MCF 10A (cell line): ENCODE measurements at regions not wholly inside any gene's neighbourhood (a gene's known extent, or its start where the extent isn't known, plus 50 kb on each side); places are given as distances from the start of the nearest gene placed in this dataset.

Experiments
- BruUV-seq: library from RNA; stranded (reverse); fragments of 400-500 nt; replicated peaks from 2 replicates; lab custom pipeline; 2021; lab: Mats Ljungman, UMichigan
- CTCF ChIA-PET: fragments of 300-600 bp; sonication (Branson Sonifier 250); formaldehyde crosslinking; extraction: SDS; loops from one replicate; lab custom pipeline; 2021; ENCODE audit warnings: antibody characterized with exemption, inconsistent platforms; lab: Yijun Ruan, JAX
- POLR2A ChIA-PET: fragments of 300-600, 350-650 bp; sonication (Branson Sonifier 250); formaldehyde crosslinking; extraction: SDS; loops from one replicate; lab custom pipeline; 2020; ENCODE audit warnings: antibody characterized with exemption, inconsistent platforms; lab: Yijun Ruan, JAX
- DNase-seq: peaks from one replicate; pipeline ENCODE4 v3.0.0-alpha.2; 2018; ENCODE audit not compliant: unreplicated experiment
- H3K27ac Mint-ChIP-seq: one replicate; pipeline ENCODE4 v1.8.0; 2022; ENCODE audit warnings: mild to moderate bottlenecking, low read depth, mixed read lengths; ENCODE audit not compliant: unreplicated experiment
- H3K27me3 Mint-ChIP-seq: one replicate; pipeline ENCODE4 v1.8.0; 2022; ENCODE audit warnings: mixed read lengths; ENCODE audit not compliant: insufficient read depth, unreplicated experiment
- H3K36me3 Mint-ChIP-seq: one replicate; pipeline ENCODE4 v1.8.0; 2022; ENCODE audit warnings: mild to moderate bottlenecking, moderate library complexity, mixed read lengths; ENCODE audit not compliant: insufficient read depth, unreplicated experiment
- H3K4me1 Mint-ChIP-seq: one replicate; pipeline ENCODE4 v1.8.0; 2022; ENCODE audit warnings: mixed read lengths; ENCODE audit not compliant: insufficient read depth, unreplicated experiment
- H3K4me3 Mint-ChIP-seq: one replicate; pipeline ENCODE4 v1.8.0; 2022; ENCODE audit warnings: mild to moderate bottlenecking, moderate library complexity, mixed read lengths; ENCODE audit not compliant: unreplicated experiment
- H3K9me3 Mint-ChIP-seq: one replicate; pipeline ENCODE4 v1.8.0; 2022; ENCODE audit warnings: mixed read lengths; ENCODE audit not compliant: unreplicated experiment
- intact Hi-C: fragments of 100-400 bp; cut with micrococcal nuclease; formaldehyde crosslinking; loops from 2 replicates; pipeline ENCODE4 v1.14.1; 2022
- TF ChIP-seq, protein P1 (sequence below): fragments of 200-600 bp; IDR thresholded peaks from one replicate; pipeline ENCODE4 v1.8.0; 2022; ENCODE audit warnings: antibody characterized with exemption, mild to moderate bottlenecking; ENCODE audit not compliant: unreplicated experiment

DNA sequence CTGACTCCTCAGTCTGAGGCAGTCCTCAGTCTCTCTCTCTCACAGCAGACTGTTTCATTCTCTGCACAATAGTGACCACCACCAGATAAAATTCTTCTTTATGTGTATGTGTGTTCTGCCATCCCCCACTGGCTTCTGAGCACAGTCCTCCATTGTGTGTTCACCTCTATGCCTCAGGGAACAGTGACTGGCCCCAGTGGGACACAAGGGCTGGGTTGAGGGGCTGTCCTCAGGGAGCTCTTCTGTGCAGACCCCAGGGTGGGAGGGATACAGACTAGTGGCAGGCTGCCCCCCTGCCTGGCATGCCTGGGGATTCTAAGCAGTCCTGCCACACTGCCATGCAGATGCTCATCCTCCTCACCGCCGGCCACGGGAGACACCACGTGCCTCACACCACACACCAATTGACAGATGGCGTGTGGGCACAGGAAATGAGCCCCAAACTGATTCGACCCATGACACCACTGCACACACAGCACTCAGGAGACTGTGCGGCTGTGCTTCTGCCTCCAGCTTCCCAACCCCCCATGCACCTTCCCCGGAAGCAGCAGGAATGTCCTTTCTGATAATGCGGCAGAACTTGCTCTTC is 237.6 kb upstream of the CHRNA7 start:
- H3K9me3 Mint-ChIP-seq = no peaks in the 10 kb centered on the region
- H3K36me3 Mint-ChIP-seq = no peaks in the 10 kb centered on the region
- H3K4me1 Mint-ChIP-seq = peaks cover 6% of the 10 kb centered on the region
- no peaks in the 10 kb centered on the region for H3K27me3 Mint-ChIP-seq
- TF ChIP-seq, protein P1, sequence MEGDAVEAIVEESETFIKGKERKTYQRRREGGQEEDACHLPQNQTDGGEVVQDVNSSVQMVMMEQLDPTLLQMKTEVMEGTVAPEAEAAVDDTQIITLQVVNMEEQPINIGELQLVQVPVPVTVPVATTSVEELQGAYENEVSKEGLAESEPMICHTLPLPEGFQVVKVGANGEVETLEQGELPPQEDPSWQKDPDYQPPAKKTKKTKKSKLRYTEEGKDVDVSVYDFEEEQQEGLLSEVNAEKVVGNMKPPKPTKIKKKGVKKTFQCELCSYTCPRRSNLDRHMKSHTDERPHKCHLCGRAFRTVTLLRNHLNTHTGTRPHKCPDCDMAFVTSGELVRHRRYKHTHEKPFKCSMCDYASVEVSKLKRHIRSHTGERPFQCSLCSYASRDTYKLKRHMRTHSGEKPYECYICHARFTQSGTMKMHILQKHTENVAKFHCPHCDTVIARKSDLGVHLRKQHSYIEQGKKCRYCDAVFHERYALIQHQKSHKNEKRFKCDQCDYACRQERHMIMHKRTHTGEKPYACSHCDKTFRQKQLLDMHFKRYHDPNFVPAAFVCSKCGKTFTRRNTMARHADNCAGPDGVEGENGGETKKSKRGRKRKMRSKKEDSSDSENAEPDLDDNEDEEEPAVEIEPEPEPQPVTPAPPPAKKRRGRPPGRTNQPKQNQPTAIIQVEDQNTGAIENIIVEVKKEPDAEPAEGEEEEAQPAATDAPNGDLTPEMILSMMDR = no peak
- BruUV-seq = no TSS peak
- ChIA-PET CTCF (no interaction called here), POLR2A (no interaction called here)
- intact Hi-C loops = no loop called here
- H3K27ac Mint-ChIP-seq = no peak overlapping the region
- H3K4me3 Mint-ChIP-seq = no peak overlapping the region
- no peak for DNase-seq

DNA sequence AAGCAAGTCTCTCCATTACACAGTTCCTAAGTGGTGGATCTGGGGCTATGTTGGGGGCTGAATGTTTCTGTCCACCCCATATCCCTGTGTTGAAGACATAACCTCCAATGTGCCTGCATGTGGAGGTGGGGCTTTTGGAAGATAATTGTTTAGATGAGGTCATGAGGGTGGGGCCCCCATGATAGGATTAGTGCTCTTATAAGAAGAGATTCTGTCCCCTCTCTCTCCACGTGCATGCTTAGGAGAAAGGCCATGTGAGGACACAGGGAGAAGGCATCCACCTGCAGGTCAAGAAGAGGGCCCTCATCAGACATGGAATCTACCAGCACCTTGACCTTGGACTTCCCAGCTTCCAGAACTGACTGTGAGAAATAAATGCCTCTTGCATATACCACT is 231.0 kb upstream of the CHRNA7 start:
- POLR2A ChIA-PET = interaction anchor here (0.9 to 1.7 kb wide), 6 partner anchors 15 to 193 kb away, joined by 3 to 6 read pairs (median 4); no protein-coding TSS in a partner anchor
- Mint-ChIP-seq H3K27me3 (no peaks in the 10 kb centered on the region), H3K27ac (peak overlapping the region; percentile 94), H3K4me1 (peaks cover 44% of the 10 kb centered on the region), H3K4me3 (no peak overlapping the region), H3K36me3 (no peaks in the 10 kb centered on the region), H3K9me3 (no peaks in the 10 kb centered on the region)
- CTCF ChIA-PET = interaction anchor here (1.8 kb wide), 1 partner anchor 228 kb away, joined by 6 read pairs; no protein-coding TSS in a partner anchor
- DNase-seq = no peak
- no TSS peak for BruUV-seq
- intact Hi-C loops = loop anchor here (1.0 kb wide), 1 partner anchor 47 kb away; no protein-coding TSS in a partner anchor
- TF ChIP-seq, protein P1 = no peak

DNA sequence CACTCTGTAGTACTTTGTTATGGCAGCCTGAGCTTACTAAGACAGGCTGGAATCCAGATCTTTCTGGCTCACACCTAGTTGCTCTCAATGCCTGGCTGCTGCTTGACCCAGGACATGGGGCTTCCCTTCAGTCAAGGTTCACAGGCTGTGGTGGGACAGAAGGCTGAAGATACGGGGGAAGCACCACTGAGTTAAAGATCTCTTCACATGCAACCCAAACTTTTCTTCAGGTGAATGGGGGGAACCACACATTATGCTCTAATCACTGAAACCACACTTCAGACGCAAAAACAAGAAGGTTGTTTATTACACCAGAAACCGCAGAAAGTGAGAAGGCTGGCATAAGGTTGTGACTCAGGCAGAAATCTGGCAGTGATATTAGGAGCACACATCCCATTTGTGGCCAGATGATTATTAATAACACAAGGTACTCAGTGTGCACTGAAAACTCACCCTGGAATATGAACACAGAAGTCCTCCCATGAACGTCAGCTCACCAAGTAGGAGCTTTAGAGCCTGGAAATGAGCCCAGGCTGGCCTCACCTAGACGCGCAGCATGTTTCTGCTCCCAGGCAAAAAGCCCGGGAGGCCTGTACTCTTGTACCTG is 230.5 kb upstream of the CHRNA7 start:
- POLR2A ChIA-PET = interaction anchor here (0.9 to 1.7 kb wide), 6 partner anchors 14 to 194 kb away, joined by 3 to 6 read pairs (median 4); no protein-coding TSS in a partner anchor
- no TSS peak for BruUV-seq
- intact Hi-C loops = loop anchor here (1.0 kb wide), 1 partner anchor 48 kb away; no protein-coding TSS in a partner anchor
- peak overlapping the region; percentile 94 for H3K27ac Mint-ChIP-seq
- H3K27me3 Mint-ChIP-seq = no peaks in the 10 kb centered on the region
- peaks cover 44% of the 10 kb centered on the region for H3K4me1 Mint-ChIP-seq
- no peaks in the 10 kb centered on the region for H3K9me3 Mint-ChIP-seq
- peak overlapping the region; percentile 39 for H3K4me3 Mint-ChIP-seq
- DNase-seq = peak; percentile 87
- TF ChIP-seq, protein P1 = no peak
- H3K36me3 Mint-ChIP-seq = no peaks in the 10 kb centered on the region
- CTCF ChIA-PET = interaction anchor here (0.7 to 1.8 kb wide), 3 partner anchors 8 to 671 kb away, joined by 3 to 6 read pairs (median 3); no protein-coding TSS in a partner anchor

DNA sequence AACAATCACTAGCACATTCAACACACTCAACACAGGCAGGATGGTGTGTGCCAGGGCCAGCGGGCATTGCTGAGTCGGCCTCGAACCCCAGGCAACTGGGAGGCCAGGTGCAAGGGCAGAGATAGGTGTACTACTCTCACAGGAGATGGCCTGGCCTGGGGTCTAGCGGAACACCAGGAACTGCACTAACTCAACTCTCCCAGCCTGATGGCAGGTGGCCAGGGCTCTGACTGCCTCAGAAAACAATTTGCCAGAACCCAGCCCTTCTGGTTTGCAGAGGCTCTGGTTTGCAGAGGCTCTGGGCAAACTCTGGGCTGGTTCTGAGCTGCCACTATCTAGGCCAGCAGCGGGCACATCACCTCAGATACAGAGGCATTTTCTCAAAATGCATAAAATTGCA is 229.2 kb upstream of the CHRNA7 start:
- intact Hi-C loops = no loop called here
- Mint-ChIP-seq H3K4me1 (peaks cover 44% of the 10 kb centered on the region), H3K27me3 (no peaks in the 10 kb centered on the region), H3K4me3 (peak overlapping the region; percentile 14), H3K27ac (peak overlapping the region; percentile 94), H3K36me3 (no peaks in the 10 kb centered on the region), H3K9me3 (no peaks in the 10 kb centered on the region)
- ChIA-PET POLR2A (interaction anchor here (0.8 to 1.1 kb wide), 2 partner anchors 13 to 49 kb away, joined by 3 read pairs; no protein-coding TSS in a partner anchor), CTCF (interaction anchor here (0.6 to 1.8 kb wide), 4 partner anchors 25 to 230 kb away, joined by 3 to 6 read pairs (median 4); no protein-coding TSS in a partner anchor)
- TF ChIP-seq, protein P1 = no peak
- BruUV-seq = no TSS peak
- DNase-seq = peak; percentile 71
